ENCODE measurements at regions not wholly inside any gene's neighbourhood (a gene's known extent, or its start where the extent isn't known, plus 50 kb on each side); places are given as distances from the start of the nearest gene placed in this dataset.

DNA sequence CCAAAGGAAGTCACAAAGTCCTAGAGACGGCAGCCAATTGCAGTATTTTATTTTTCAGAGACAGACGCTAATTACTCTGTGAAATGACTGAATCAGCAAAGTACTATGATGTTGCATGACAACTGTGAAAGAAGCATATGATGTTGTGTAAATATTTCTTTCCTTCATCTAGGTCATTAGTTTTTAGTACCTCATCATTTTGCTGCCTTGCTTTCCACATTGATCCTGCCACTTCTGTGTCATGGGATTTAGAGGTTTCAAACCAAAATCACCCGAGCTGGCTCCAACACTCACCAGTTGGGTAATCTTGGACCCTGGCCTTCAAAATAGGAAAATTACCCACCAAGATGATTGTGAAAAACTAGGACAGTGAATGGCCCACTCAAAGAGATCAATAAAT lies 585.2 kb downstream of the ACTL7B start:
- TF ChIP-seq POLR2A (IDR thresholded peaks at IDR 0.05; ENCODE audit: low read length): no peak
- no peak for TF ChIP-seq GATA1 (IDR thresholded peaks at IDR 0.05; ENCODE audit: low read depth, low read length)

Measured in erythroblast (primary cell).